DMS114 treated with DMSO at 0.1 percent for 48 hours (cell line): ENCODE measurements at regions not wholly inside any gene's neighbourhood (a gene's known extent, or its start where the extent isn't known, plus 50 kb on each side); places are given as distances from the start of the nearest gene placed in this dataset.

Source experiments
- DNase-seq: peaks from one replicate; lab custom pipeline; 2025; ENCODE audit not compliant: unreplicated experiment; lab: John Stamatoyannopoulos, UW

- no peak for DNase-seq
Observed at GRCh38 chr2:188713961-188714360, 260.2 kb upstream of the COL3A1 start.

GRCh38 chr2:188720811-188721605 lies 253.2 kb upstream of the COL3A1 start:
- DNase-seq: no peak

DNA sequence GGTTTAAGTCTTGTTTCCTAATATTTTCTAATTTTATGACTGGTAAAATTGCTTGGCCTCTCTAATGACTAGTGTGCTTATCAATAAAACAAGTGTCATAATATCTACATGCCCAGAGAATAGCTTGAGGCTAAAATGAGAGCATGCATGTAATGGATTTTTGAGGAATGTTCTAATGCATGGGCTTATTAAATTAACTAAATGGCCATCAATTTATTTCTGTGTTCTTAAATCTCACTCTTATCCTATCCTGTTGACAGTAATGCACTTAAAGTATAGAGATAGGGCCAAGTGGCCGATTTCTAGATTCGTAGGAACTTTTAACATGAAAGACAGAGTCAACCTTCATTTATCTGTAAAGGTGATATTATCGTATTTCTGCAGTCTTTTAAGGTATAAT lies 252.4 kb upstream of the COL3A1 start:
- DNase-seq: no peak

- DNase-seq: no peak
Observed at GRCh38 chr2:188725746-188726360, 248.3 kb upstream of the COL3A1 start.

DNA sequence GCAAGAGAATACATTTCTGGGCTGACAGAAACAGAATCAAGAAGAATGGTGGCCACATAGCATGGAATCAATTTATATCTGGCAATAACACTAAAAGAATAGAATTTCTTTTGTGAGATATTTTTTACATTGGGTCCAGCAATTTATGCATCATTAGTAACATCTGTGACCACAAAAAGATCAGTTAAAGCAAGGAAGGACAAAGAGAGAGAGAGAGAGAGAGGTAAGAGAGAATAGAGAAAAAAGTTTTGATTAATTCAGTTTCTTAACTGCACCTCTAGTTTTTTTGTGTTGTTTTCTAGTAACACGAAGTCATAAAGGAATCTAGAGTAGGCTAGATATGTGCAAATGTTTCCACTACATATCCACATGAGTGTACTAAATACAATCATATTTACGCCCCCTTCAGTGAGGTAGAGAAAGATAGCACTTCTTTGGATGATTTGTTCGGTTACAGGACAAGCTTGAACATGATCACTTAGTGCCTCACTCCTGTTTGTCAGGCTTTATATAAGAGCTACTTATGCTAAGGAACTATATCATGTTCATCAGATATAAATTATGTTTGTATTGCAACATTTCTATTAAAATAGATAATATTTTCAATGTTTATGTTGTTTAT lies 247.4 kb upstream of the COL3A1 start:
- DNase-seq: no peak

DNA sequence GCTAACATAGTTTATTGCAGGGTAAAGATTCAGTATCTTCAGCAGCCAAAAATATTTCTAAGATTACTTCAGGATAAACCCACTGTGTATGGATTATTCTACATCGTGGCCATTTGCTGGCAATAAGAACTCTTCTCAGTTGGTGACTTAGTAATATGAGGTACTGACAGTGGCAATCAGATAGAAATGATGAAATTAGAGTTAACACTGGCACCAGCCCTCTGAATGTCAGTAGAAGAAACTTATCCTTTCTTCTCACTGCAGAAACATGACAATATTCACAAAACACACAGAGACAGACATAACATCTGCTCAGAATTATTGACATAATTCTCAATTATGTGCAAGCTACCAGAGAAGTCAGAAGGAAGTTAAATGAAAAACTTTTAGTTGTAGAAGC lies 246.3 kb upstream of the COL3A1 start:
- no peak for DNase-seq

DNA sequence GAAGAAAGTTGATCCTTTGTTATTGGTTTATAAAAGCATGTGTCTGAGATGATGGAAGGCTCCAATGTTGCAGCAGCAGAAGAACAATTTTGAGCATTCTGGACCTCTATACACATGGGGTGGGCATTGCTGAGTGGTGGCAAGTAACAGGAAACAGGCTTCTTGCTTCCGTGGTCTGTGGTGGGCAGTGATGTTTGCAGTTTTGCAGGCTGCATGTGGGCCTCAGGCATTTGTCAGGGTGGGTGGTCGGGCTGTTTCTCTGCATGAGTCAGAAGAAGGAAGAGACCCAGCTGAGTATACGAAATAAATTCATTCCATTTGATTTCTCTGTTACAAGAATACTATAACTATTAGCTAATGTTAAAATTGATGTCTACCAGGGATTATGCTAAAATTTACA lies 239.5 kb upstream of the COL3A1 start:
- no peak for DNase-seq

DNA sequence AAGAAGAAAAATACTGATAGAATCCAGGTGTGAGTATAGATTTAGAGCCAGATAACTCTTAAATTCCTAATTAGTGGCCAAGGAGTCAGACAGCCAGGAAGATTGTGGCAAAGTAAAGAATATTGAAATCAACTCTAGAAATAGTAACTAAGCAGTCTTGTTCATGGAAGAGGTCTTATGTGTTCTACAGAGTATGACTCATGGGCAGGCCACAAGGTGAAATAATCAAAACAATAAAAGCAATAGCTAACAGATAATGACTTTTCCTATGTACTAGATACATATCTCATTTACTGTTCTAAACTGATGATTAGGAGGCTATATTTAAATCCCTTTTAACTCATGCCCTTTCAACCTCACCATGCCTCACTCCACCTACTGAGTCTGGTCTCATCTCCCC lies 227.4 kb upstream of the COL3A1 start:
- DNase-seq: no peak

- no peak for DNase-seq
Observed at GRCh38 chr2:188751816-188752215, 222.4 kb upstream of the COL3A1 start.

DNA sequence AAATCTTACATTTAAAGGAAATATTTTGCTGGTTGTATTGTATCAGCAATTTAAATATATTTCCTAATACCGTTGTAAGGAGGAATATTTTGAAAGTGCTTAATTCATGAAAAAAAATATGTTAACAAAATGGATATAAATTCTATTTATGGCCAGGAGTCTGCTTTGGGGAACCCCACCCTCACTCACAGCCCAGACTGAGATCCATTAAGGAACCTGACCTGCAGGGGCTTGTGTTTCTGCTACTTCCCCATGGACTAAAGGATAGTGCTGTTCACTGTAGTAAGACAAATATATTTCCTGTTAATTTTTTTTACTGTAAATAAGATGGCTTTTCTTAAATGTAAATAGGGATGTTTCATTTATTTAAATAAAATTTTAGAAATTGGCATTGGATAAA lies 221.9 kb upstream of the COL3A1 start:
- no peak for DNase-seq

DNA sequence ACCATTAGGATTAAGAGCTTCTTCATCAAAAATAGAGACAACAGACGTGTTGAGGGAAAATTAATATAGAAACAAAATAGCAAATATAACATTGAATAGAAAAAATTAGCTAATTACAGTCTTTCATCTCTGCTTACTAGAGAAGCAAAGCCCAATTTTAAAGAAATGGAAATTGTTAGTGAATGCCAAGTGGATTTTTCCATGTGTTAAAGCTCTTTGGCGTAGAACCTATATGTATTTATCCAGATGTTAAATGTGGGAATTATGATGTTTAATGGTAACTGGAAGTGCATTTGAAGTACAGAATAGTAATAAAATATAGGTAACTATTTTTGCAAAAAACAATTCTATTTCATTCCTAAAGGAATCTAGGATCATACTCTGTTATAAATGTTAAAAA lies 212.0 kb upstream of the COL3A1 start:
- DNase-seq: no peak

DNA sequence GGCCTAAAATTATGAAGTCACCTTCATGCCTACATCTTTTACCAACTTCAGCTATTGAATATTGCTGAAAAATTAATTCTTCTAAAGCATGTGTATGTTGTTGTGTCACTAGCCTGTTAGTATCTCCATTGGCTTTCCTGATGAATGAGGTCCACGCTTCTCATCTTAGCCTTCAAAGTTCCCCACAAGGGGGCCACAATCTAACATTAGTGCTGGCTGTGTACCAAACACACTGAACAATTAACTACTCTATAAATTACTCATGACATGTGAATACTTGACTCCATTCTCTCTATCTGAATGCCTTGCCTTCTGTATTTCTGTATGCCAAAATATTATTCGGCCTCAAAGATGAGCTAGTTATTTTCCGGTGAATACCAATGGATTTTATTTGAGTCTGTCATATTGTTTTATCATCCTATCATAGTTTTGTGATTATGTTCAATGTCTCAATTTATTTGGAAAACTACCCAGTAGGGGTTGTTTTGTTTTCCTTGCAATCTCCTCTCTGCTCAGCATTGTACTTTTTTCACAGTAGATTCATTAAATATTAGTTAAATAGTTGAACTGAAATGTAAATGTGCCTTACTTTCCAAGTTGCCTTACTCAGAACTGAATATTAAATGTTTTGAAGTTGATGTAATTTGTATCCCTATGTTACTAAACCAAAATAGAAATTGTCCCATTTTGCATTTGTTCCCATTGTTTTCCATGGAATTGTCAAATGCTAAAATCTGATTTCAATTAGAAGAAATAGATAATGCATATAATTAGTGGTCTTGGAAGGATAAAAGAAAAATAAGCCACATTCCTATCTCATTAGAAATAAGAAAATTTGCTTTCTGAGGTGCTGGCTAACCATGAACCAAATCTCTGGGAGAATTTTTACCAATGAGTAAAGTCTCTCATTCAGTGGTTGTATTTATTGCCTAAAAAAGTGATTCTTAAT lies 208.4 kb upstream of the COL3A1 start:
- DNase-seq: no peak

GRCh38 chr2:188766471-188766856 lies 207.7 kb upstream of the COL3A1 start:
- no peak for DNase-seq

- DNase-seq: no peak
Observed at GRCh38 chr2:188767176-188767575, 207.0 kb upstream of the COL3A1 start.

DNA sequence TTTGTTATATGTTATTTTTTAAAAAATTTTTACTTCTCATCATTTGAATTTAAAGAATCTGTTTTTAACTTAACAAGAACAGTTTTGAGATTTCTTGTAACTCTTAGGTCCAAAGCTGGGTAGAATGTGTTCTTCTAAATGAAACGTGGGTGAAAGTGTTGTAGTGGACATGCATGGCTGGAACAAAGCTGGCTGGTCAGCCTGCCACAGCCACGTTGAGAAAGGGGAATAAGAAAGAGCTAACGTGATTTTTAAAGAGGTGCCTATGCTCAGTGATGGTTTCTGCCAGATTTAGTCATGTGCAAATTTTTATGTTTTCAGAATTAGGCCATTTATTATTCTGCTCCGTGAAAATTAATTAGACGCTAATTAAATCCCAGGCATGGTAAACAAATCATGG lies 203.9 kb upstream of the COL3A1 start:
- no peak for DNase-seq

GRCh38 chr2:188773075-188773474 lies 201.1 kb upstream of the COL3A1 start:
- DNase-seq: no peak

DNA sequence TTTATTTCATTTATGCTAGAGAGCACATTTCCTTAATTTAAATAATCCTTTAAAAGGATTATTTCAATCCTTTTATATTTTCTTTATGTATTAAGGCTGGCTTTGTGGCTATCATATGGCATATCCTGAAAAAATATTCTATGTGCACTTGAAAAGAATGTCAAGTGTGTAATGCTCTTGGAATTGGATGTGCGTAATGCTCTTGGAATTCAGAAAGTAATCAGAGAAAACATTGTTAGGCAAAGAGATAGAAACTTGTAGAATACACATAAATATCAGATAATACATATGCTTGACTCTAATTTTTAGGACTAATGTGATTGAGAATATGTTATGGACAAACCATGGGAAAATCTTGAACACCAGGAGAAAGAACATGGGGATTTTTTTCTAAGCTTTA lies 197.5 kb upstream of the COL3A1 start:
- no peak for DNase-seq

GRCh38 chr2:188784269-188784762 lies 189.9 kb upstream of the COL3A1 start:
- no peak for DNase-seq

DNA sequence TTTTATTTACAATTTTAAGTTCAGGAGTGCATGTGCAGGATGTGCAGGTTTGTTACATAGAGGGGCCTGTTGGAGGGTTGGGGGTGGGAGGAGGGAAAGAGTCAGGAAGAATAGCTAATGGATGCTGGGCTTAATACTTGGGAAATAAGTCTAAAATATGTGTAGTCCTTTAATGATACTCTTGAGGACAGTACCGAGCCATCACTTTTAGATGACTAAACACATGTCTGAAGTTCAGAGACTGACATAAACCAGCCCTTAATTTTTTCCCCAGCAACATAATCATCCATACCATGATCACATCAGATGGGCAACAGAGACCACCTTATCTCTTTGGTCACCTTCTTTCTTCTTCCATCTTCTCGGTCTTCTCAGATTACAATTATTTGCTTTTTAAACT lies 189.1 kb upstream of the COL3A1 start:
- DNase-seq: no peak

GRCh38 chr2:188785490-188785889 lies 188.7 kb upstream of the COL3A1 start:
- no peak for DNase-seq

DNA sequence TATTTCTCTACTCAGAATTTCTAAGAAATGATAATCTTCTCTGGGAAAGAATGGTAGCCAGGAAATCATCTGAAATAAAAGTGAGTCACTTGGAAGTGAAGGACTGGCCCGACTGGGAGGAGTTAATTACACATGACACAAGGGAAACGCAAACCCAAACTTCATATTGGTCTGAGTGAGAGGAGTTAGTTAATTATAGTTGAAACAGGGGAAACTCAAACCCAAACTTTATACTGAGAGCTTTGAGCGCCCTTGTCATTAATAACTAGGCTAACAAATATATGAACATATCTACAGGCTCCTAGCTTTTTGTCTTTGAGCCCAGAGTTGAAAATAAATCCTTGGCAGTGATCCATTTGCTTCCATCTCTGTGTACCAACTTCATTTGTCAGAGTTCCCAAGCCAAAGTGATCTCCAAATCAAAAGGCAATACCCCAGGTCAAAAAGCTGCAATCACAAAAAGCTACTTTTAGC lies 187.8 kb upstream of the COL3A1 start:
- no peak for DNase-seq
